ENCODE measurements at regions not wholly inside any gene's neighbourhood (a gene's known extent, or its start where the extent isn't known, plus 50 kb on each side); places are given as distances from the start of the nearest gene placed in this dataset.

GRCh38 chr2:163369111-163369510 is 366.7 kb downstream of the FIGN start:
- no peak for DNase-seq (ENCODE audit: low spot score)

DNA sequence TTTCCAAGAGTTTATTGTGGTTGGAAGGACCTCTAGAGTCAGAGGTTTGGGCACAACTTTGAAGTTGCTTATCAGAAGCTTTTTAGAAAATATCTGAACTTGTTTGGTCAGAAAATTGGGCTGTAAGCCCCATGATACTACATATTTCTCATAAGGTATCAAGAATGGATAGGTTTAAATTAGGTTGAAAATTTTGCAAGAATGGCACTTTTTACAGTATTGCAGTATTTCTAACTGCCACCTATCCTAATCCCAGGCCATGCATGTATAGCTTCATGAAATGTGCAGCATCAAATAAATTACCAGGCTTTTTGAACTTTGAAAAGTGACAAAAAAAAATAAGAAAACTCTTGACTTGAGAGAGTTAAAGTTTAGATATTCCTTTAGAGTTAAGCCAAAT is 367.2 kb downstream of the FIGN start:
- no peak for DNase-seq (ENCODE audit: low spot score)

DNA sequence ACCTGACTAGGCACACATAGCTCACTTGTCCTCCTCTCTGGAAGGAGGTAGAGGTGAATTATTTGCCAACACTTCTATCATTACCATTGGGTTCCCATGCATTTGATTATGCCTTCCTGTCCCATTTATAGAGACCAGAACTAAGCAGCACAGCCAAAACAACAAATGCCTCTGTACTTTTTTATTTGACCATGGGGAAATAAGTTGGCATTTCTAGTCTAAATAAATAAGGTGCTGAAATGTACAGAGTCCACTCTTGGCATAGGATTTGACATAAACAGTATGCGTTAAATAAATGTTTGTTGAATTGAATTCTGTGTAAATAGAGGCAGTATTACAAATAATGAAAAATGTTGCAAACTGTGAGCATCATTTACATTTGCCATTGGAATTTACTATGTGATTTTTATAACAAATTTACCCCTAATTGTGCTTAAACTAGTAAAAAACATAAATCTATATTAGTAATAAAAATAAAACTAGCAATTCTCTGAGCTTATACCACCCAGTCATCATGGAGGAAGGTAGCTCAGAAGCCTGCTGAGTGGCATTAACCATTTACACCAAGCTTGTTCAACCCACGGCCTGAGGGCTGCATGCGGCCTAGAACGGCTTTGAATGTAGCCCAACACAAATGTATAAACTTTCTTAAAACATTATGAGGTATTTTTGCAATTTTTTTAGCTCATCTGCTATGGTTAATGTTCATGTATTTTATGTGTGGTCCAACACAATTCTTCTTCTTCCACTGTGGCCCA is 367.8 kb downstream of the FIGN start:
- DNase-seq (ENCODE audit: low spot score), result no peak

GRCh38 chr2:163364736-163365135 is 371.1 kb downstream of the FIGN start:
- DNase-seq (ENCODE audit: low spot score), result no peak

GRCh38 chr2:163353551-163353950 is 382.3 kb downstream of the FIGN start:
- no peak for DNase-seq (ENCODE audit: low spot score)

GRCh38 chr2:163351966-163352365 is 383.8 kb downstream of the FIGN start:
- DNase-seq (ENCODE audit: low spot score), result no peak

- no peak for DNase-seq (ENCODE audit: low spot score)
Observed at GRCh38 chr2:163351143-163351542, 384.7 kb downstream of the FIGN start.

DNA sequence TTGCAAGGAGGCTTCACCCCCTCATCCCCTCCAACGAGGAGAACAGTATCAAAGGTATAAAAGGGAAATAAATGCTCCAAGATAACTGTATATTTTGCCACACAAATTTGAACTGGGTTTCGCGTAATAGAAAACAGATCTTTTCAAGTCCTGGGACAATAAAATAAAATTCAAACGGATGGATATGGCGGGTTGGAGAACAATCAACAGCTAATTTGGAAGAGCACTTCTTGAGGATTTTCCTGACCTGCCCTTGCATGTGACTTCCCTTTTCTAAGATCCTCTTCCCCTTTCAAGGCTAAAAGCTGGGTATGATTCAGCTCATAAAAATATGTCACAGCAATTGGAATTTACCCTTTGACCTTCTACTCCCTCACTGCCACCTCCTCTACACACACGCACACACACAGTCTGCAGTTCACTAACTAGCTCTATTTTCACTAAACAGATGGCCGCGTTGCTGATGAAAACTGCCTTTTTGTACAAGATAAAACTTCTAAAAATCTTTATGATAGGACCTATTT is 386.9 kb downstream of the FIGN start:
- peak; percentile 83 for DNase-seq (ENCODE audit: low spot score)

DNA sequence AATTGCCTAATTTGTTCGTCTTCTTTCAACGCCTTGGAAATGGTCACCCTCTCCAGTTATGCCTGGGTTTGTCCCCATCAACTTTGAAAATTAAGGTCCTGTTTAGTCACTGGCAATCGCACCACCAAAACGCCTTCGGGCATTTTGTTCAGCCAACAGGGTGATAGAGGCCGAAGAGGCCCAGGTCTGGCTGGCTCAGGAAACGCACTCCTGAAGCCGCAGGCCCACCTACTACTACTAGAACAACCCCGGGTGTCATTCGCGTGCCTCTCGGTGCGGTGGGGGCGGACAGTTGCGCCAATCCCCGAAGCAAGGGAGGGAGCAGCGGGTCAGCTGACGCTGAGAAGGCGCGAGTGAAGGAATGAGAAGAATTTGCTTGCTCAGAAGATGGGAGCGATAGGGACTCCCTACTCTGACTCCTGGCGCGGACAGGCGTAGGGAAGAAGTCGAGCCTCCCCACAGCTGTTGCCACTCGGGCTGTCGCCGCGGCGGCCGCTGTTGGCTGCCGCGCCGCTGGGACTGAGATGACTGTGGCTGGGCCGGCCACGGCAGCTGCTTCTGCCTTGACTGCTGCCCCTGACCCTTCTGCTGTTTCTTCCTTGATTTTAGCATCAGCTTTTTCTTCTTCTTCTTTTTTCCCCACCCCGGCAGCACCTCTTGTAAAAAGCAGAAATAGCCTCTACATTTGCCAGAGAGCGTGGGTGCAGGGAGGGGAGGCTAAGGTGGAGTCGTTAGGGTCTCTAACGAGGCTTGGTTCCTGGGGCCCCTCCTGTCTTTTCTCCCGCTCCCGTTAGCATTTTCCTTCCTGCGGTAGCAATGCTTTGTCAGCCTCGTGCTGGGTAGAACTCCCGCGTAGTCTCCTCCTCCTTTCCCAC is 387.6 kb downstream of the FIGN start:
- no peak for DNase-seq (ENCODE audit: low spot score)

GRCh38 chr2:163345795-163346573 is 389.8 kb downstream of the FIGN start:
- DNase-seq (ENCODE audit: low spot score), result peak; percentile 90

DNA sequence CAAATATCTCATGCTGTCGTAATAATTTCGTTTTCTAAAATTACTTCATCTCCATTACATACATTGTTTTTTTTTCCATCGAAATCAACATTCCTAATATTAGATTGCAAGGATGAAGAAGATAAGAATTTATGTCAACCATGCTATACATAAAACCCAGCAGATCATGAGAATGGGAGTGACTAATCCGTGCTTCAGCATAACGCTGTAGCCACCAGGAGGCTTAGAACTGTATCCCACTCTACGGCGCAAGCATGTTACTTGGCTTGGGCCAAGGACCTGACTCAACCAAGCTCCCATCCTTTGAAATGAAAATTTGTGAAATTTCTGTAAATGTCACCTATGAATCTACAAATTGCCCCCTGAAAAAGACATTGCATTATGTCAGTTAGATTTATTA is 392.5 kb downstream of the FIGN start:
- no peak for DNase-seq (ENCODE audit: low spot score)

DNA sequence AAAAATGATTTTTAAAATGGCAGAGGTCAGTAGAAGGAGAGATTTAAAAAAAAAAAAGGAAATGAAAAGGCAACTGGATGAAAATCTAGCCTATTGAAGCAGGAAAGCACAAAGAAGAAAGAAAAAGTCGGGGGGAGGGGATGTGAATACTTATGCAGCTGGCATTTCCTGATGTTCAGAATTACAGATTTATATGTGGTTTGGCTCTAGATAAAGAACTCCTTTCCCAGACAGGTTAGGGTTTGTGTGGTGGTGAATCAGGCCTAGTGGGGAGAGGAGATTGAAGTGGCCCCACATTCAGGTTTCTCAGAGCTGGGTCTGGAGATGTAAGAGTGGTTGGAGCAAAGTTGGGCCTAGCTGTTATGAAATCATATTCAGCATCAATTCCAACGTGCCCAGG is 394.4 kb downstream of the FIGN start:
- DNase-seq (ENCODE audit: low spot score), result no peak

DNA sequence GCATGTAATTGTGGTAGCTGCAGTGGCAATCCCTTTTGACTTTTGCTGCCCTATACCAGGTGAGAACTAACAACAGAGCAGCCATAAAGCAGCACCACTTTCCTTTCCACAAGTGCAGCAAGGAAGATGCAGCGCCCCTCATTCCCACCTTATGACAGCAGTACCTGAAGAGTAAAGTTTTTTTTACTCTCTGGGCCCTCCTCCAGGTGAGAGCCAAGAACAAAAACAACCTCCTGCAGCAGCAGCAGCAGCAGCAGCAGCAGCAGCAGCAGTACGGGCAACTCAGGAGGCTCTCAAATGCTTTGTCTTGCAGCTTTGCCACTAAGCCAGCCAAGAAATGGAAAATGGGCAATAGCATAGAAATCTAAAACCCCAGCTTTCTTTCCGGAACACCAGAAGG is 397.5 kb downstream of the FIGN start:
- no peak for DNase-seq (ENCODE audit: low spot score)

- no peak for DNase-seq (ENCODE audit: low spot score)
Observed at GRCh38 chr2:163324677-163325076, 411.1 kb downstream of the FIGN start.

DNA sequence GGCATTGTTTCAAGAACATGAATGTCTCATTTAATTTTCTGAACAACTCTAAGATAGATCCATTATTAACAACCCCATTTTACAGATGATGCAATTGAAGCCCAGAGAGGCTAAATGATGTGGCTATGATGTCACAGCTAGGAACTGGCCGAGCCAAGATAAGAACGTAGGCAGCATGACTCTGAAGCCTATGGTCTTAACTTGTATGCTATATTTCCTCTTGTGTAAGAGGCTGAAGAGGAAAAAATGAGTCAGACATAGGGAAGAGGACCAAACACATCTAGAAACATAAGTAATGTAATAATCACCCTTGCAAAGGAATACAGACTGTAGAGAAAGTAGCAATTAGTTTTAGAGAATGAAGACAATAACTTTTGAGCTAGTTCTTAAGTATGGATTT is 416.8 kb downstream of the FIGN start:
- DNase-seq (ENCODE audit: low spot score), result no peak

GRCh38 chr2:163314712-163315111 is 421.1 kb downstream of the FIGN start:
- no peak for DNase-seq (ENCODE audit: low spot score)

DNA sequence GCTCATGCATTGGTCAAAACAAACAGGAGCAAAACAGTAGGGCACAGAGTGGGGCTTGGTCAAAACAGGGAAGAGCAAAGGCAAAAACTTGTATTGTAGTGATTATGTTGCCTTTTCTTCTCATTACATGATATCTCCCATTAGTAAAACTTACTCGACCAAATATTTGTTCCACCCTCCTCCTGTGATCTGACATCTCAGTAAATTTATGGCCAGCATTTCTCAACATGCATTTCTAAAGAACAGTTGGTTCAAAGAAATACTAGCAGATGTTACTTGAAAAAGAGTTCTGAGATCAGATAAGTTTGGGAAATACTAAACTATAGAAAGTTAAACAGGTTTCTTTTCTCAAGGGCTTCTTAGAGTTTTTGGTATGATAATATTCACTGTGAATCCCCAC is 423.1 kb downstream of the FIGN start:
- DNase-seq (ENCODE audit: low spot score), result no peak

DNA sequence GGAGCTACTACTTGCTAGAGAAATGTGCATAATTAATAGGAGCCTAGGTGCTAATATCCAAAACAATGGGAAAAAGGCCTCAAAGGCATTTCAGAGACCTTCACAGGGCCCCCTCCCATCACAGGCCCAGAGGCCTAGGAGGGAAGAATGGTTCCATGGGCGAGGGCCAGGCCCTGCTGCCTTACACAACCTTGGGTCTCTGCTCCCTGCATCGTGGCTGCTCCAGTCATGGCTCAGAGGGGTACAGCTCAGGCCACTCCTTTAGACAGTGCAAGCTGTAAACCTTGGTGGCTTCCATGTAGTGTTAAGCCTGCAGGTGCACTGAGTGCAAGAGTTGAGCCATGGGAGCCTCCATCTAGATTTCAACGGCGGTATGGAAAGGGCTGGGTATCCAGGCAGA is 429.2 kb downstream of the FIGN start:
- no peak for DNase-seq (ENCODE audit: low spot score)

DNA sequence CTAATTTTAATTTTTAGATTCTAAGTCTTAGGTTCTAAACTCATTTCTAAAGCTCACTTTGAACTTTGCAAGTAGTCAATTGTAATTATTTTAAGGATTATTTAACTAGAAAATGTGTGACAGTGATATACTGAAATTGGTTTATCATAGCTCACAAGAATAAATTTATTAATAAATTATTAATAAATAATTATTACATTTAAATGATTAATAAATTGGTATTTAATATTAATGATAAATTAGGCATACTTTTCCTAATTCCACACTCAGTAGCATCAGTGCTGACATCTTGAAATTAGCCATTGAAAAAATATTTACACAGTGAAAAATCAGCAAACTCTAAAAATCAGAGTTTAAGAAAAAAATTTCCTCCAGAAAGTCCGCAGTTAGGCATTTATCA is 433.7 kb downstream of the FIGN start:
- no peak for DNase-seq (ENCODE audit: low spot score)

DNA sequence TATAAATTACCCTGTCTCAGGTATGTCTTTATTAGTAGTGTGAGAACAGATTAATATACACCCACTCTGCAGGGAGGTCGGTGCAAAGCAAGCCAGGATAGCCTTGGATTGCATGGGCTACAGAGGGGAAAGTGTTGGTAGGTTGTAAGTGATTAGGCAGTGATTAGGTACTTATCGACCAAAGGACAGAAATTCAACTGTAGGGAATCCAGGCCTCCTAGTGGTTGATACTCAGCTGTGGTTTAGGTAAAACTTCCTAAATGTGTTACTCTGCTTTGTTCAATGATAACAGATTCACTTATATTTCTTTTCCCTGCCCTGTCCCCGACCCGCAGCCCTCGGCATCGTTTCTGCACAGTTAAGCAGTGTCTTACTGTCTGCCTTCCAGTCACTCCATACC is 444.0 kb downstream of the FIGN start:
- DNase-seq (ENCODE audit: low spot score), result no peak

- DNase-seq (ENCODE audit: low spot score), result no peak
Observed at GRCh38 chr2:163281717-163282116, 443.1 kb upstream of the KCNH7 start.

All from HT-29 (cell line).